GM18517 (cell line): ENCODE measurements at regions not wholly inside any gene's neighbourhood (a gene's known extent, or its start where the extent isn't known, plus 50 kb on each side); places are given as distances from the start of the nearest gene placed in this dataset.
"Not testable (repeated sequence)": the region's sequence is repeated elsewhere in the genome, so short reads cannot be mapped to it uniquely, and the experiment has no call there.

ENCODE experiments used
- ATAC-seq: cut with Tn5 transposase; IDR thresholded peaks from one replicate; pipeline ENCODE4 v1.9.1; 2021; ENCODE audit warnings: mild to moderate bottlenecking, moderate library complexity; ENCODE audit not compliant: unreplicated experiment

- not testable (repeated sequence) for ATAC-seq
Observed at GRCh38 chr7:153748885-153749284, 303.3 kb upstream of the DPP6 start.

- not testable (repeated sequence) for ATAC-seq
Observed at GRCh38 chr7:153765869-153766268, 286.3 kb upstream of the DPP6 start.

- ATAC-seq: not testable (repeated sequence)
Observed at GRCh38 chr7:153766926-153767325, 285.3 kb upstream of the DPP6 start.

- no peak for ATAC-seq
Observed at GRCh38 chr7:153772966-153773365, 279.2 kb upstream of the DPP6 start.

- ATAC-seq: peak; percentile 75
Observed at GRCh38 chr7:153776940-153777339, 275.3 kb upstream of the DPP6 start.

GRCh38 chr7:153797363-153797762, 254.8 kb upstream of the DPP6 start:
- ATAC-seq: not testable (repeated sequence)

- ATAC-seq: no peak
Observed at GRCh38 chr7:153808117-153808516, 244.1 kb upstream of the DPP6 start.

- no peak for ATAC-seq
Observed at GRCh38 chr7:153829525-153829924, 222.7 kb upstream of the DPP6 start.

GRCh38 chr7:153832160-153832559, 220.0 kb upstream of the DPP6 start:
- ATAC-seq: no peak

GRCh38 chr7:153835103-153835502, 217.1 kb upstream of the DPP6 start:
- no peak for ATAC-seq

- ATAC-seq: no peak
Observed at GRCh38 chr7:153835712-153836265, 216.4 kb upstream of the DPP6 start.

GRCh38 chr7:153838591-153838990, 213.6 kb upstream of the DPP6 start:
- ATAC-seq: no peak

GRCh38 chr7:153840861-153841260, 211.3 kb upstream of the DPP6 start:
- no peak for ATAC-seq

GRCh38 chr7:153847828-153848227, 204.4 kb upstream of the DPP6 start:
- no peak for ATAC-seq

GRCh38 chr7:153852261-153852660, 199.9 kb upstream of the DPP6 start:
- ATAC-seq: no peak

GRCh38 chr7:153858355-153858754, 193.8 kb upstream of the DPP6 start:
- no peak for ATAC-seq

GRCh38 chr7:153859239-153859638, 193.0 kb upstream of the DPP6 start:
- ATAC-seq: no peak

- ATAC-seq: no peak
Observed at GRCh38 chr7:153886506-153887441, 165.4 kb upstream of the DPP6 start.

- ATAC-seq: no peak
Observed at GRCh38 chr7:153887749-153888569, 164.2 kb upstream of the DPP6 start.

- ATAC-seq: no peak
Observed at GRCh38 chr7:153891990-153892389, 160.2 kb upstream of the DPP6 start.

GRCh38 chr7:153902862-153903261, 149.3 kb upstream of the DPP6 start:
- ATAC-seq: no peak
